ENCODE measurements at regions not wholly inside any gene's neighbourhood (a gene's known extent, or its start where the extent isn't known, plus 50 kb on each side); places are given as distances from the start of the nearest gene placed in this dataset.

DNA sequence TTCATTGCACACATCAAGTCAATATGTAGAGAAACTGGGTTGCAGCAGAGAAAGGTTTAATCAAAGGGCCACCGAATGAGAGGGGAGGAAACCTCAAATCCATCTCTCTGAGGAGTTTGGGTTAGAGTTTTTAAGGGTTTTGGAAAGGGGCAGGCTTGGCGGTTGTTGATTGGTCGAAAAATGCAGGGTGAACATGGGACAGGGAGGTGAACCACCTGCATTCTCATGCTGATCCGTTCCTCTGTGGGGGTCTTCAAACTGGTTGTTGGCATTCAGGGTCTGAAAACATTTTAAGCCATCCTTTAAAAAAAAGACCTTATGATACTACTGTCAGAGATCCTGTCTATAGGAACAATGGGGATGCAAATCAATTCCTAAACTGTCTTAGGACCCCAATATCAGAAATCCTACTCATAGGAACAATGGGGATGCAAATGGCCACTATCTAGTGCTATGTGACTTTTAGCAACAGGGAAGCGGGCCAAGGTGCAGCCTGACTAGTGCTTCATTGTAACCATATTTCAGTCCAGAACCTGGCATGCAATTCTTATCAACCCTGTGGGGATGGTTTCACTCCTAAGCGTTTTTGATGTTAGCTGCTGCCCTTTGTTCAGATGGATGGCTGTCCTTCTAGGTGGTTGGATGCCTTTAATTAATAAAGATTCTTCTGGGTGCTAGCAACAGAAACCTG is 120.1 kb upstream of the MGAT5 start:
- Histone ChIP-seq H3K4me2 (ENCODE audit: low read length) (no peak overlapping the region), H3K9ac (ENCODE audit: low read length) (no peak overlapping the region), H3K9me3 (ENCODE audit: low read length) (no peaks in the 10 kb centered on the region), H3K27me3 (ENCODE audit: insufficient read depth, low read depth, low read length) (no peaks in the 10 kb centered on the region), H3K27ac (ENCODE audit: low read length) (no peak overlapping the region), H3K36me3 (ENCODE audit: insufficient read depth, low read length) (no peaks in the 10 kb centered on the region), H3F3A (ENCODE audit: insufficient read depth, low read length, poor library complexity, severe bottlenecking) (no peaks in the 10 kb centered on the region), H4K20me1 (ENCODE audit: insufficient read depth) (no peaks in the 10 kb centered on the region), H3K4me3 (ENCODE audit: low read length) (no peak overlapping the region), H2AFZ (ENCODE audit: low read depth, low read length) (no peak overlapping the region), H3K9me2 (ENCODE audit: insufficient read depth, low read length) (no peaks in the 10 kb centered on the region), H3K79me2 (replicated peaks; ENCODE audit: insufficient read depth, low read length) (peaks cover 15% of the 10 kb centered on the region)
- no peak for TF ChIP-seq REST (IDR thresholded peaks at IDR 0.05; ENCODE audit: borderline replicate concordance)

GRCh38 chr2:134134313-134134706 is 119.6 kb upstream of the MGAT5 start:
- H3K9me3 ChIP-seq (ENCODE audit: low read length) = no peaks in the 10 kb centered on the region
- no peaks in the 10 kb centered on the region for H3K9me2 ChIP-seq (ENCODE audit: insufficient read depth, low read length)
- H3K36me3 ChIP-seq (ENCODE audit: insufficient read depth, low read length) = no peaks in the 10 kb centered on the region
- H4K20me1 ChIP-seq (ENCODE audit: insufficient read depth) = no peaks in the 10 kb centered on the region
- H2AFZ ChIP-seq (ENCODE audit: low read depth, low read length) = no peak overlapping the region
- H3K79me2 ChIP-seq (replicated peaks; ENCODE audit: insufficient read depth, low read length) = peaks cover 16% of the 10 kb centered on the region
- H3K4me3 ChIP-seq (ENCODE audit: low read length) = no peak overlapping the region
- no peak overlapping the region for H3K9ac ChIP-seq (ENCODE audit: low read length)
- TF ChIP-seq, protein P1, sequence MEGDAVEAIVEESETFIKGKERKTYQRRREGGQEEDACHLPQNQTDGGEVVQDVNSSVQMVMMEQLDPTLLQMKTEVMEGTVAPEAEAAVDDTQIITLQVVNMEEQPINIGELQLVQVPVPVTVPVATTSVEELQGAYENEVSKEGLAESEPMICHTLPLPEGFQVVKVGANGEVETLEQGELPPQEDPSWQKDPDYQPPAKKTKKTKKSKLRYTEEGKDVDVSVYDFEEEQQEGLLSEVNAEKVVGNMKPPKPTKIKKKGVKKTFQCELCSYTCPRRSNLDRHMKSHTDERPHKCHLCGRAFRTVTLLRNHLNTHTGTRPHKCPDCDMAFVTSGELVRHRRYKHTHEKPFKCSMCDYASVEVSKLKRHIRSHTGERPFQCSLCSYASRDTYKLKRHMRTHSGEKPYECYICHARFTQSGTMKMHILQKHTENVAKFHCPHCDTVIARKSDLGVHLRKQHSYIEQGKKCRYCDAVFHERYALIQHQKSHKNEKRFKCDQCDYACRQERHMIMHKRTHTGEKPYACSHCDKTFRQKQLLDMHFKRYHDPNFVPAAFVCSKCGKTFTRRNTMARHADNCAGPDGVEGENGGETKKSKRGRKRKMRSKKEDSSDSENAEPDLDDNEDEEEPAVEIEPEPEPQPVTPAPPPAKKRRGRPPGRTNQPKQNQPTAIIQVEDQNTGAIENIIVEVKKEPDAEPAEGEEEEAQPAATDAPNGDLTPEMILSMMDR (IDR thresholded peaks at IDR 0.05; ENCODE audit: poor library complexity, severe bottlenecking) = no peak
- TF ChIP-seq MXI1 (conservative IDR thresholded peaks at IDR 0.05; ENCODE audit: poor library complexity, severe bottlenecking) (no peak), RAD21 (conservative IDR thresholded peaks at IDR 0.05) (no peak), EP300 (conservative IDR thresholded peaks at IDR 0.05; ENCODE audit: poor library complexity, severe bottlenecking) (no peak), POLR2AphosphoS5 (IDR thresholded peaks at IDR 0.05) (no peak), SMC3 (conservative IDR thresholded peaks at IDR 0.05; ENCODE audit: poor library complexity) (no peak), TAF1 (IDR thresholded peaks at IDR 0.05; ENCODE audit: low read depth) (no peak), REST (IDR thresholded peaks at IDR 0.05; ENCODE audit: borderline replicate concordance) (no peak), EZH2 (IDR thresholded peaks at IDR 0.05; ENCODE audit: borderline replicate concordance, insufficient read depth, low read length, poor library complexity, severe bottlenecking) (no peak)
- H3F3A ChIP-seq (ENCODE audit: insufficient read depth, low read length, poor library complexity, severe bottlenecking) = no peaks in the 10 kb centered on the region
- no peak overlapping the region for H3K27ac ChIP-seq (ENCODE audit: low read length)
- no peaks in the 10 kb centered on the region for H3K27me3 ChIP-seq (ENCODE audit: insufficient read depth, low read depth, low read length)
- H3K4me2 ChIP-seq (ENCODE audit: low read length) = no peak overlapping the region
